MM.1S (cell line): ENCODE measurements at regions not wholly inside any gene's neighbourhood (a gene's known extent, or its start where the extent isn't known, plus 50 kb on each side); places are given as distances from the start of the nearest gene placed in this dataset.

Experiments
- DNase-seq: peaks from one replicate; pipeline ENCODE4 v3.0.0-alpha.2; 2015
- H2AFZ ChIP-seq: fragments of 300-600 bp; sonication (generic); 2 replicates; pipeline ENCODE4 v1.6.0; 2016; ENCODE audit warnings: antibody characterized with exemption, low read length
- H3F3A ChIP-seq: fragments of 300-600 bp; sonication (generic); 2 replicates; pipeline ENCODE4 v1.6.1; 2016; ENCODE audit warnings: mild to moderate bottlenecking, antibody characterized with exemption, low read length, moderate library complexity, mixed read lengths; ENCODE audit not compliant: insufficient read depth
- H3K27ac ChIP-seq: fragments of 300-600 bp; sonication (generic); 2 replicates; pipeline ENCODE4 v1.5.1; 2016; ENCODE audit warnings: mild to moderate bottlenecking, low read length
- H3K27me3 ChIP-seq: fragments of 300-600 bp; sonication (generic); replicated peaks from 2 replicates; pipeline ENCODE4 v1.6.0; 2016; ENCODE audit warnings: low read length; ENCODE audit not compliant: insufficient read depth
- H3K36me3 ChIP-seq: fragments of 300-600 bp; sonication (generic); replicated peaks from 2 replicates; pipeline ENCODE4 v1.6.1; 2016; ENCODE audit warnings: mild to moderate bottlenecking, low read length, mixed read lengths; ENCODE audit not compliant: insufficient read depth
- H3K4me1 ChIP-seq: fragments of 300-600 bp; sonication (generic); 2 replicates; pipeline ENCODE4 v1.6.1; 2016; ENCODE audit warnings: low read length, mixed read lengths
- H3K4me2 ChIP-seq: fragments of 300-600 bp; sonication (generic); 2 replicates; pipeline ENCODE4 v1.6.0; 2016; ENCODE audit warnings: low read depth, low read length
- H3K4me3 ChIP-seq: fragments of 300-600 bp; sonication (generic); 2 replicates; pipeline ENCODE4 v1.5.1; 2016; ENCODE audit warnings: low read length, mixed read lengths
- H3K79me2 ChIP-seq: fragments of 300-600 bp; sonication (generic); 2 replicates; pipeline ENCODE4 v1.6.1; 2016; ENCODE audit warnings: mixed run types, low read length, mixed read lengths
- H3K9ac ChIP-seq: fragments of 300-600 bp; sonication (generic); 2 replicates; pipeline ENCODE4 v1.6.1; 2016; ENCODE audit warnings: low read length, mixed read lengths
- H3K9me2 ChIP-seq: fragments of 300-600 bp; sonication (generic); replicated peaks from 2 replicates; pipeline ENCODE4 v1.6.1; 2016; ENCODE audit warnings: mild to moderate bottlenecking, low read length, mixed read lengths; ENCODE audit not compliant: insufficient read depth
- H3K9me3 ChIP-seq: fragments of 300-600 bp; sonication (generic); replicated peaks from 2 replicates; pipeline ENCODE4 v1.6.1; 2016; ENCODE audit warnings: mild to moderate bottlenecking, low read length, mixed read lengths; ENCODE audit not compliant: insufficient read depth
- H4K20me1 ChIP-seq: fragments of 300-600 bp; sonication (generic); 2 replicates; pipeline ENCODE4 v1.6.1; 2016; ENCODE audit warnings: mild to moderate bottlenecking, low read length, moderate library complexity, mixed read lengths; ENCODE audit not compliant: insufficient read depth
- EZH2 ChIP-seq: fragments of 300-600 bp; sonication (generic); optimal IDR thresholded peaks from 2 replicates; pipeline ENCODE3; 2017; ENCODE audit warnings: low read depth, mild to moderate bottlenecking, antibody characterized with exemption, low read length, mixed read lengths
- EZH2phosphoT487 ChIP-seq: fragments of 300-600 bp; sonication (generic); IDR thresholded peaks from 2 replicates; pipeline ENCODE4 v1.6.1; 2018; ENCODE audit warnings: antibody characterized with exemption, low read length
- TF ChIP-seq, protein P1 (sequence below): fragments of 300-600 bp; sonication (generic); IDR thresholded peaks from 2 replicates; pipeline ENCODE4 v1.5.1; 2016; ENCODE audit warnings: antibody characterized with exemption, low read length, mixed read lengths

GRCh38 chr5:67960939-67961338 lies 254.6 kb upstream of the PIK3R1 start:
- Histone ChIP-seq H3K27me3 (no peaks in the 10 kb centered on the region), H3K27ac (no peak overlapping the region), H2AFZ (no peak overlapping the region), H3K4me1 (no peaks in the 10 kb centered on the region), H3K4me3 (no peak overlapping the region), H3K36me3 (no peaks in the 10 kb centered on the region), H3K4me2 (no peak overlapping the region), H3K79me2 (no peaks in the 10 kb centered on the region), H4K20me1 (no peaks in the 10 kb centered on the region), H3F3A (no peaks in the 10 kb centered on the region), H3K9me2 (no peaks in the 10 kb centered on the region), H3K9ac (no peak overlapping the region), H3K9me3 (no peaks in the 10 kb centered on the region)
- DNase-seq: no peak
- TF ChIP-seq, protein P1, sequence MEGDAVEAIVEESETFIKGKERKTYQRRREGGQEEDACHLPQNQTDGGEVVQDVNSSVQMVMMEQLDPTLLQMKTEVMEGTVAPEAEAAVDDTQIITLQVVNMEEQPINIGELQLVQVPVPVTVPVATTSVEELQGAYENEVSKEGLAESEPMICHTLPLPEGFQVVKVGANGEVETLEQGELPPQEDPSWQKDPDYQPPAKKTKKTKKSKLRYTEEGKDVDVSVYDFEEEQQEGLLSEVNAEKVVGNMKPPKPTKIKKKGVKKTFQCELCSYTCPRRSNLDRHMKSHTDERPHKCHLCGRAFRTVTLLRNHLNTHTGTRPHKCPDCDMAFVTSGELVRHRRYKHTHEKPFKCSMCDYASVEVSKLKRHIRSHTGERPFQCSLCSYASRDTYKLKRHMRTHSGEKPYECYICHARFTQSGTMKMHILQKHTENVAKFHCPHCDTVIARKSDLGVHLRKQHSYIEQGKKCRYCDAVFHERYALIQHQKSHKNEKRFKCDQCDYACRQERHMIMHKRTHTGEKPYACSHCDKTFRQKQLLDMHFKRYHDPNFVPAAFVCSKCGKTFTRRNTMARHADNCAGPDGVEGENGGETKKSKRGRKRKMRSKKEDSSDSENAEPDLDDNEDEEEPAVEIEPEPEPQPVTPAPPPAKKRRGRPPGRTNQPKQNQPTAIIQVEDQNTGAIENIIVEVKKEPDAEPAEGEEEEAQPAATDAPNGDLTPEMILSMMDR: no peak
- no peak for TF ChIP-seq EZH2
- no peak for TF ChIP-seq EZH2phosphoT487

DNA sequence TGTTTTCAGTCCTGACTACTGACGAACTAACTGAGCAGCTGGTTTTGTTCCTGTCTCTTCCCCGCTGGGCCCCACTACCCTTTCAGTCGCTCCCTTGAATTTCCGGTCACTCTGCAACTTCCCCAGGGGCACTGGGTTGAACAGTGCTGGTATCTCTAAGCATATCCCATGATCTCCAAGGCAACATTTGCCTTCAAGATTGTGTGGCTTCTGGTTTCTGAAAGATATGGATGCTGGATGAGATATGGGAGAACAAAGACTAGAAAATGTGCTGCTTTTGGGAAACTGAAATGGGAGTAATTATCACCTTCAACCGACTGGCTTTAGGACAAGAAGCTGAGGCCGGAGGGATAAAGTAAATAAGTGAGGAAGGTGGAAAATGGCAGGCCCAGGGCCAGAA lies 258.2 kb upstream of the PIK3R1 start:
- Histone ChIP-seq H3K9ac (no peak overlapping the region), H3K79me2 (no peaks in the 10 kb centered on the region), H2AFZ (no peak overlapping the region), H3F3A (no peaks in the 10 kb centered on the region), H4K20me1 (no peaks in the 10 kb centered on the region), H3K4me1 (no peaks in the 10 kb centered on the region), H3K27ac (no peak overlapping the region), H3K4me2 (no peak overlapping the region), H3K4me3 (no peak overlapping the region), H3K36me3 (no peaks in the 10 kb centered on the region), H3K27me3 (no peaks in the 10 kb centered on the region), H3K9me3 (no peaks in the 10 kb centered on the region; the same call in 1 of the 2 replicates), H3K9me2 (no peaks in the 10 kb centered on the region)
- no peak for DNase-seq
- TF ChIP-seq EZH2 (no peak), EZH2phosphoT487 (no peak)
- TF ChIP-seq, protein P1: no peak

GRCh38 chr5:67954351-67954750 lies 261.2 kb upstream of the PIK3R1 start:
- no peaks in the 10 kb centered on the region for H3K79me2 ChIP-seq
- H3K27me3 ChIP-seq: no peaks in the 10 kb centered on the region
- no peak overlapping the region for H3K27ac ChIP-seq
- H3K36me3 ChIP-seq: no peaks in the 10 kb centered on the region
- H2AFZ ChIP-seq: no peak overlapping the region
- no peaks in the 10 kb centered on the region for H4K20me1 ChIP-seq
- H3K4me2 ChIP-seq: no peak overlapping the region
- TF ChIP-seq, protein P1: no peak
- no peak for TF ChIP-seq EZH2
- no peak for TF ChIP-seq EZH2phosphoT487
- H3K4me3 ChIP-seq: no peak overlapping the region
- H3F3A ChIP-seq: no peaks in the 10 kb centered on the region
- H3K9ac ChIP-seq: no peak overlapping the region
- no peaks in the 10 kb centered on the region for H3K4me1 ChIP-seq
- no peak for DNase-seq
- no peaks in the 10 kb centered on the region; the same call in 1 of the 2 replicates for H3K9me3 ChIP-seq
- H3K9me2 ChIP-seq: no peaks in the 10 kb centered on the region
